Mucosa of stomach (tissue), 1 donor: ENCODE measurements at regions not wholly inside any gene's neighbourhood (a gene's known extent, or its start where the extent isn't known, plus 50 kb on each side); places are given as distances from the start of the nearest gene placed in this dataset.

ENCODE experiments used
- H3K27me3 ChIP-seq: one replicate; pipeline ENCODE4 v1.7.0; 2013; ENCODE audit warnings: mild to moderate bottlenecking, low read length; ENCODE audit not compliant: control insufficient read depth, insufficient read depth
- H3K36me3 ChIP-seq: one replicate; pipeline ENCODE4 v1.7.0; 2013; ENCODE audit warnings: low read length; ENCODE audit not compliant: control insufficient read depth, insufficient read depth
- H3K4me1 ChIP-seq: one replicate; pipeline ENCODE4 v1.7.0; 2013; ENCODE audit warnings: mild to moderate bottlenecking, low read length; ENCODE audit not compliant: control insufficient read depth, insufficient read depth
- H3K4me3 ChIP-seq: one replicate; pipeline ENCODE4 v1.7.0; 2013; ENCODE audit warnings: low read length
- H3K9ac ChIP-seq: one replicate; pipeline ENCODE4 v1.7.0; 2013; ENCODE audit warnings: mild to moderate bottlenecking, low read length, moderate library complexity
- H3K9me3 ChIP-seq: one replicate; pipeline ENCODE4 v1.7.0; 2013; ENCODE audit warnings: mild to moderate bottlenecking, low read length, moderate library complexity; ENCODE audit not compliant: control insufficient read depth
- donor health status: Pancreatic carcinoma.

DNA sequence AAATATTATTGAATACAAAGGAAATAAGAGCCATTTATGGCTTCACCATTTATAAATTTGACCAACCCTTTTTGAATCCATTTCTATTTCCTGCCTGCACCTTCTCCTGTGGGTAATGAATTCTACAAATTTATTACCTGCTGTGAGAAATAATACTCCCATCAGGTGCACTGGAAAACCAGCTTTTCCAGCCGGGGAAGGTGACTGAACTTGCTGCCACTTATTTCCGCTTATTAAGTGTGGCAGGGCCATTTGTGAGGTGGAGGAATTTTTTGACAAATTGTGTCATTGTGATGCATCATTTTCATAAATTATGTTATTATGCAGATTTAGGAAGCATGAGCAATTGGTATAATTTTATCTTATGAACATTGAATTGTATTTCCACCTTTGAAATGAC is 151.1 kb downstream of the SQOR start:
- H3K27me3 ChIP-seq = peaks cover 5% of the 10 kb centered on the region
- H3K9ac ChIP-seq = no peak overlapping the region
- no peaks in the 10 kb centered on the region for H3K4me1 ChIP-seq
- H3K36me3 ChIP-seq = no peaks in the 10 kb centered on the region
- H3K9me3 ChIP-seq = no peaks in the 10 kb centered on the region
- H3K4me3 ChIP-seq = no peak overlapping the region

DNA sequence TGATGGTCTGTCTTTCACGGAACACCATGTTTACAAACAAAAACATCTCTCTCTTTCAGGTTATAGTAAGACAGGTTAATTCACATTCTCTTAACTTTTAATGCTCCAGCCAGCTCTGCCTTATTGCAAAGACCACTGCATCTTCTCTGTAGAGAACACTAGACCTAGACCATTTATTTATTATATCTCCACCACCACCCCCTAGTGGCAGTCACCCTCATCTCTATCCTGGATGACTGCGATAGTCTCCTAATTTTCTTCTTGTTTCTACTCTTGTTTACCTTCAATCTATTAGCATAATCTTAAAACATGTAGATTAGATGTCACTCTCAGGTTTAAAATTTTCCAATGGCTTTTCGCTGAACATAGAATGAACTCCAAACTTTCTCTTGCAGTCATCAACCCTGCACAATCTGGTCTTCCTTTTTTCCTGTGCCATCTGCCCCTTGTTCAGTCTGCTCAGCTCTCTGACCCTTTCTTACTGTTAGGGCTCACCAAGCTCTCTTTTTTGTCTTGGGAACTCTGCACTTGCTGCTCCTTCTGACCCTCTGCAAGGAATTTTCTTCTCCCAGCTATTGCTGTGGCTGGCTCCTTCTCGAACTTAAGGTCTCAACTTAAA is 155.6 kb downstream of the SQOR start:
- Histone ChIP-seq H3K4me3 (no peak overlapping the region), H3K36me3 (no peaks in the 10 kb centered on the region), H3K4me1 (no peaks in the 10 kb centered on the region), H3K27me3 (no peaks in the 10 kb centered on the region), H3K9me3 (no peaks in the 10 kb centered on the region), H3K9ac (no peak overlapping the region)

DNA sequence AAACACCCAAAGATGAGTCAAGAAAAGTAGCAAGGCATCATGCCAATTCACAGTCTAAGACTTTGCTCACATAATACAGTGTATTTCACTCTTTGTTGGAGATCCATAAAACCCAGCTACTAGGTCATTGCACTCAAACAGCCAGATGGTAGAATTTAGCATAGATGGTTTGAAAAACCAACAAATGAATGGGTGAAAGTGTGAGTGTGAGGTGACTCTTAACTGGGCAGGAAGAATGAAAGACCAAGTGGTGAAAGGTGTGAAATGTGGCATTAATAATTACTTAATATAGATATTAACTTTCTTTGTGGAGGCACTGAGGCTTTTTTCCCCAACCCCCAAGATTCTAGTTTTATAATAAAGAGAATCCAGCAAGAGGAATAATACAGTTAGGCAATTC is 159.5 kb downstream of the SQOR start:
- Histone ChIP-seq H3K4me3 (no peak overlapping the region), H3K27me3 (no peaks in the 10 kb centered on the region), H3K9ac (no peak overlapping the region)

DNA sequence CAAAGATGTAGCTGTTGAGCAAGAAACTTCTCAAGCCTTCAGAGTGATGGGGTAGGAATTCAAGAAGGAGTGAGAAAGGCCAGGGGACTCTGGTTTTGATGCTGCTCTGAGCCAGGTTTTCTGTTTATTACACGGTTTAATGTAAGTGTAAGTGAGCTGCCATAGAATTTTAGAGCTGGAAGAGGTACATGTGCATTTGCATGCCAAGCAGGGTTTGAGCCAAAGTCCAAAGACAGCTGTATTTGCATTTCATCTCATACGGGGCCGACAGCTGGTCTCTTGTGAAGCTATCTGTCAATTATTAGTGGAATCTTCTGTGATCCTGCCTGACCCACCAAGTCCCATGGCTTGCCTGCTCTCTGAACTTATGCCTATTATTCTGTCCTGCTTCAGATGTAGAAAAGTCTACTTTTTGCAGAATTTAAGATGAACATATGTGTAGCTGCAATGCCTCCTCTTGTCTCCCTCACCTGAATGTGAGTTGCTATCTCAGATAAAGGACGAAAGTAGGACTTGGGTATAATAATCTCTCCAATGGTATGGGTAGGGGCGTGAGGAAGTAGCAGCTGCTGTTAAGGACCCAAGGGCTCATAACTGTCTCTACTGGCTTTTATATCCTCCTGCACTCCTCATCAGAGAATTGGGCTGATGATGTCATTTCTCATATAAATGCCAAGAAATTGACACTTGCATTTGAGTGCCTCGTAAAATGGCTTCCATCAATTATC is 160.0 kb downstream of the SQOR start:
- Histone ChIP-seq H3K4me3 (no peak overlapping the region), H3K4me1 (no peaks in the 10 kb centered on the region), H3K36me3 (no peaks in the 10 kb centered on the region), H3K9ac (no peak overlapping the region), H3K9me3 (no peaks in the 10 kb centered on the region), H3K27me3 (no peaks in the 10 kb centered on the region)

More for the DNA sequence above, 159.5 kb downstream of the SQOR start:
- no peaks in the 10 kb centered on the region for H3K36me3 ChIP-seq
- H3K4me1 ChIP-seq = no peaks in the 10 kb centered on the region
- no peaks in the 10 kb centered on the region for H3K9me3 ChIP-seq

DNA sequence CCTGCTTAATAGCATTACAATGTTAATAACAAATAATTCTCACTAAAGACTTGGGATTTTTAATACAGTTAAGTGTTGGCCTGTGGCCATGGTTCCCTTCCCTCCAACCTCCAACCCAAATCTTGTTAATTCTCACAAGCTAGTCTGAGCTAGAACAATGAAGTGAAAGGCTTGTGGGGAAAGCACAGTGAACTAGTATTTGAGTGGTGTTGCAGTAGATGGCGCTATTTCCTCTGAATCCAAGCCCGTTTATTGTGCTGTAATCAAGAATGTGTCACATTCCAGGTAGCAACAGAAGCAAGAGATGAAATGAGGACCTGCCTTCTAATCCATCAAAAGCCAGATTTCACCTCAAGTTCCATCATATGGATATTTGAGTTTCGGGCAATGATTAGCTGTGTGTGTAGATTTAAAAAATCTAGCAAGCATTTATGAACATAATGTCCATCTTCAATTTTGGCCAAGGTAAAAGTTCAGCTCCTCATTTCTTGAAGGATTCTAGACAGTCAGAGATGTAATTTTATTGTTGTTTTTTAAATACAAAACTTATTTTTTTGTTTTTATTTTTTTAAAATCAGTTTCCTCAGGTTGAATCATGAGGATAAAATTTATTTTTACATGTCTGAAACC is 160.7 kb downstream of the SQOR start:
- no peak overlapping the region for H3K9ac ChIP-seq
- no peaks in the 10 kb centered on the region for H3K9me3 ChIP-seq
- no peaks in the 10 kb centered on the region for H3K27me3 ChIP-seq
- H3K4me3 ChIP-seq = no peak overlapping the region
- no peaks in the 10 kb centered on the region for H3K4me1 ChIP-seq
- H3K36me3 ChIP-seq = no peaks in the 10 kb centered on the region

DNA sequence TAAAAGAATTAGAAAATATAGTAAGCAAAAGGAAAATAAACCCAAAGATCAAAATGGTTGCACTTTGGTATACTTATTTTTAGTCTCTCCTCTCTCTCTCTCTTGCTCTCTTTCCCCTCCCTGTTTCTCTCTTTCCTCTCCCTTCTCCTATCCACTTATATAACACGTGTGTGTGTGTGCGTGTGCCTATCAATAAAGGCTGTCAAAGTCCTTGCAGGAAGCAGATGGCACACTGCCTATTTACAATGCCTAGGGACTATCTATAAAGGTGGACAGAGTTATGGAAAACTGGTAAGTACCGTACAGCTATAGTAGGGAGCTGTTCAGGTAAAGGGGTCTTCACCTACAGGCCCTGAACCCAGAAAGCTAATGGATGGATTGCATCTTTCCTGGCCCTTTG is 161.6 kb downstream of the SQOR start:
- H3K9me3 ChIP-seq = no peaks in the 10 kb centered on the region
- no peaks in the 10 kb centered on the region for H3K27me3 ChIP-seq
- H3K36me3 ChIP-seq = no peaks in the 10 kb centered on the region
- no peak overlapping the region for H3K4me3 ChIP-seq
- H3K4me1 ChIP-seq = no peaks in the 10 kb centered on the region
- H3K9ac ChIP-seq = no peak overlapping the region

DNA sequence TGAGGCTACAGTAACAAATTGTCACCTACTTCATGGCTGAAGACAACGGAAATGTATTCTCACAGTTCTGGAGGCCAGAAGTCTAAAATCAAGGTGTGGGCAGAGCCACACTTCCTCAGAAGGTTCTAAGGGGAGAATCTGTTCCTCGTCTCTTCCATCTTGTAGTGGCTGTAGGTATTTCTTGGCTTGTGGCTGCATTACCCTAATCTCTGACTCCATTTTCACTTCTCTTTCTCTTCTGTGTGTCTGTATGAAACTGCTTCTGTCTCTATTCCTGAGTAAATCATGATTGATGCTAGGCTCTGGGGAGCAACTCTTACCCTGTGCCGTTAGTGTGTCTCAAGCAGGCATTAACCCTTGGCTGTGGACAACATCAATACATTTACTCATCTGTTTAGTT is 164.7 kb downstream of the SQOR start:
- Histone ChIP-seq H3K36me3 (no peaks in the 10 kb centered on the region), H3K9ac (no peak overlapping the region), H3K4me1 (no peaks in the 10 kb centered on the region), H3K4me3 (no peak overlapping the region), H3K9me3 (no peaks in the 10 kb centered on the region), H3K27me3 (no peaks in the 10 kb centered on the region)

DNA sequence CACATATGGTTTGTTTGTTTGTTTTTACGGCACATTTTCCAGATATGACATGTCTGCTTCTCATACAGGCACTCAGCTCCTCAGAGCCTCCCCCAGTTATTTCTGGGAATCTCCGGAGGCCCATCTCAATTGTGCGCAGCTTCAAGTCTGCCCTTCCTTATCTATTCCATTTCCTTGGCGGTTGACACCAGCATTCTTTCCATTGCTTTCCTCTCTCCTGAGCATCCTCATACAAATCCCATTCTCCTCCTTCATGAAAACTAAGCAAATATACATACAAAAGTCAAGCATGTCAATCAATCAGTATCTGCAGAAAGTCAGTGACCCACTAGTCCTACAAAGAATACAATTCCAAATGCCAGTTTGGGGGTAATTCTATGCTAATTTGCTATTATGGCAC is 166.7 kb downstream of the SQOR start:
- no peaks in the 10 kb centered on the region for H3K4me1 ChIP-seq
- no peaks in the 10 kb centered on the region for H3K36me3 ChIP-seq
- H3K9ac ChIP-seq = no peak overlapping the region
- no peak overlapping the region for H3K4me3 ChIP-seq
- H3K27me3 ChIP-seq = no peaks in the 10 kb centered on the region
- no peaks in the 10 kb centered on the region for H3K9me3 ChIP-seq

DNA sequence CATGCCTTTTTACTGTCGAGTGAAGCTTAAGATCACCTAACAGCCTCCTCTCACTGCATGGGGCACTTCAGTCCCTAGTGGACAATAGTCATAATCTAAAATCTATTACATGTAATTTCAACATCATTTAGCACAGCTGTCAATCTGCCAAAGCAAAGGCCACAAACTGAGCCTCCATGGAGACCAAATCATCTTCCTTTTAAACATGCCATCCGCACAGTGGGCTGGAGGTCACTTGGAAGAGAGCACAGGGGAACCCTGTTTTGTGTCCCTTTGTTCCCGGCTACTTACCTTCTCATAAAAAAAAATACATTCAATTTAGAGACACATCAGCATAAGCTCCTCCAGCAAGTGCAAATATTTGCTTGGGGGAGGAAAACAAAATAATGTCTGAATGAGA is 167.3 kb downstream of the SQOR start:
- Histone ChIP-seq H3K27me3 (no peaks in the 10 kb centered on the region), H3K9ac (no peak overlapping the region), H3K4me3 (no peak overlapping the region), H3K9me3 (no peaks in the 10 kb centered on the region), H3K4me1 (no peaks in the 10 kb centered on the region), H3K36me3 (no peaks in the 10 kb centered on the region)

DNA sequence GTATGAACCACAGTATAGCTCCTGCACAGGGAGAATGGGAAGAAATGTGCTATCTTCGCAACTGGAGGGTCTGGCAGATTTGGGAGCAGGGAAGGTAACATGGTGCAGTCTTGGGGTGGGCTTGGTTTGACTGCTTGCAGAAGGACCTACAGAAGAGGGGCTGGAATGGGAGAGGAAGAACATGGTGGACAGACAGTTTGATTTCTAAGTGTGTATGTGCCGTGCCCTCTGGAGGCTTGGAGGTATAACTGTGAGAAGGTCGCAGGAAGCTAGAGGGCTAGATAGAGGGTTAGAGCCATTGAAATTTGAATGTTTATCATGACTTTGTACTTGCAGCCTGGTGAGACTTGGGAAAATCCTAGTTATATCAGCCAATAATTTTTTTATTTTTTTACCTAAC is 169.2 kb downstream of the SQOR start:
- H3K36me3 ChIP-seq = no peaks in the 10 kb centered on the region
- H3K9me3 ChIP-seq = no peaks in the 10 kb centered on the region
- H3K4me3 ChIP-seq = no peak overlapping the region
- H3K9ac ChIP-seq = no peak overlapping the region
- no peaks in the 10 kb centered on the region for H3K4me1 ChIP-seq
- H3K27me3 ChIP-seq = no peaks in the 10 kb centered on the region

DNA sequence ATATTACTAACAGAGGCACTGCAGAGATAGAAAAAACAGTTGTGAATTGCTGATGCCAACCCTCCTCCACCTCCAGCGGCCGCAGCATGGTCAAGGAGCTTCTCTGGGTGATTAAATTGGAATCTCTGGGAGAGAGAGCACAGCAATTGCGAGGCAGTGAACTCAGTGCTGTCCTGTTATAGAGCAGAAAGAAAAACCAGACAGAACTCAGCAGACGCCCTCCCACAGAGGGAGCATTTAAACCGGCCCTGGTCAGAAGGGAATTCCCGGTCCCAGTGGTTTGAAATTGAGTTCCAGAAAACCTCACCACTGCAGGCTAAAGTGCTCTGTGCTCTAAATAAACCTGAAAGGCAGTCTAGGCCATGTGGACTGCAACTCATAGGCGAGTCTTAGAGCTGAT is 175.4 kb downstream of the SQOR start:
- Histone ChIP-seq H3K9me3 (no peaks in the 10 kb centered on the region), H3K4me1 (no peaks in the 10 kb centered on the region), H3K36me3 (no peaks in the 10 kb centered on the region), H3K27me3 (no peaks in the 10 kb centered on the region), H3K9ac (no peak overlapping the region), H3K4me3 (no peak overlapping the region)

DNA sequence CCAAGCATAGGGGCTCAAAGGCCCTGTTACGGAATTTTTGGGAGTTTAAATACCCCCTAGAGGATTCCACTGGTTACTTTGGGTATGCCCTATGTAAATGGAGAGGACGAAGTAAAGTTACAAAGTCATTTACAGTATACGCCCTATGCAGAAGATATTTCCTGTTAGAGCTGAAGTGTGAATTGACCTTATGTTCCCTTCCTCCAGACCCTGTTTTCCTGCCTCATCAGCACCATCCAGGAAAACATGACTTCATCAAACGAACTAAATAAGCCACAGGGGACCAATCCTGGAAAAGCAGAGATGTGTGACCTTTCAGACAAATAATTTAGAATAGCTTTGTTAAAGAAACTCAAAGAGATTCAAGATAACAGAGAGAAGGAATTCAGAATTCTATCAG is 177.4 kb downstream of the SQOR start:
- Histone ChIP-seq H3K9ac (no peak overlapping the region), H3K36me3 (no peaks in the 10 kb centered on the region), H3K4me3 (no peak overlapping the region), H3K27me3 (no peaks in the 10 kb centered on the region), H3K4me1 (no peaks in the 10 kb centered on the region), H3K9me3 (no peaks in the 10 kb centered on the region)
